ENCODE measurements at regions not wholly inside any gene's neighbourhood (a gene's known extent, or its start where the extent isn't known, plus 50 kb on each side); places are given as distances from the start of the nearest gene placed in this dataset.

DNA sequence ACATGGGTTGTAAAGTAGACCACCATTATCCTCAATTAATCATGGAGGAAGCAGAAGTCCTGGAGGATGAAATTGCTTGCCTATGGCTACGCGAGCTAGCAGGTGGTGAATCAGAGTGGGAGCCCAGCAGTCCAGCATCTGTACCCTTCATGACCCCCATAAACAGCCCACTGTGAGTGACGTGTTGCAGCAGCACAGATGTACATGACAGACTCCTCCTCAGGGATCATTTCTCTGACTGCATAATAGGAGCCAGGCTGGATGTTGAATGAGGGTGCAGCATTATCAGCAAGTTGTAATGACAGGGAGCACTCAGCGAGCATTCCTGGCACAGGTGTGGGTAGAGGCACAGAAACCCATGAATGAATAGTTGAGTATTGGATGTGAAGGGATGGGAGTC, 339.3 kb downstream of the MYCN start:
- DNase-seq (ENCODE audit: low read depth in 2 of 2): no peak

DNA sequence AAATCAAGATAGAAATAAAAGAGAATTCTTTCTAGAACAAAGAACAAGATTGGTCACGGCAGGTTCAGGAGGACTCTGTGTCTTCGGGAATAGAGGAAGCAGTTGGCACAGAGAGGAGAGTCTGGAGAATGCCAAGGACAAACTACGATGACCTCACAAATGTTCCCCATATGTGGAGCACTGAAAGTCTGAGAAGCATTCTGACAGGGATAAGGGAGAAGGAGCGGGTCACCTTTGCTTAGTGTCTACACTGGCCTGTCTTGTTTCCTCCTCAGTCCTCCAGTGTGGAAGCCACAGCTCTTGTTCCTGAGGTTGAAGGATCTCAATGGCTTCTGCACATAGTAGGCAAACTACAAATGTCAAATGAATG, 338.8 kb downstream of the MYCN start:
- DNase-seq (ENCODE audit: low read depth in 2 of 2): no peak

DNA sequence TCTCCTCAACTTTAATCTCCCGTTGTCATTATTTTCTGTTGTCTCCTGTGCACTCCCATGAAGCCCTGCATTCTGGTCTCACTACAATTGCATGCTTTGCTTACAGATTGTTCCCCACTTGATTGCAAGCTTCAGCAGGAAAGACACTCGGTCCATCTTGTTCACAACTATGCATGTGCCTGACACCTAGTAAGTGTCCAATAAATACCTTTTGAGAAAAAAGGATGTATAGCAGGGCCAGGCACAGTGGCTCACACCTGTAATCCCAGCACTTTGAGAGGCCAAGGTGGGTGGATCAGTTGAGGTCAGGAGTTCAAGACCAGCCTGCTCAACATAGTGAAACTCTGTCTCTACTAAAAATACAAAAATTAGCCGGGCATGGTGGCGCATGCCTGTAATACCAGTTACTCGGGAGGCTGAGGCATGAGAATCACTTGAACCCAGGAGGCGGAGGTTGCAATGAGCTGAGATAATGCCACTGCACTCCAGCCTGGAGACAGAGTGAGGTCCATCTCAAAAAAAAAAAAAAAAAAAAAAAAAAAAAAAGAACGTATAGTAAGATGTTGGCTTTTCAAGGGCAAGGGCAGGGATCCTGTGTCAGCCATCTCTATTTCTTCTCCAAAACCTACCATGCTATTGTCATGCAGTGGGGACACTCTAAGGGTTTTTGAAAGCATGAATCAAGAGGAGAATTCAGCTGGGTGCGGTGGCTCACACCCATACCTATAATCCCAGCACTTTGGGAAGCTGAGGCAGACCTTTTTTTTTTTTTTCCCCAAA, 338.3 kb downstream of the MYCN start:
- DNase-seq (ENCODE audit: low read depth in 2 of 2): no peak

DNA sequence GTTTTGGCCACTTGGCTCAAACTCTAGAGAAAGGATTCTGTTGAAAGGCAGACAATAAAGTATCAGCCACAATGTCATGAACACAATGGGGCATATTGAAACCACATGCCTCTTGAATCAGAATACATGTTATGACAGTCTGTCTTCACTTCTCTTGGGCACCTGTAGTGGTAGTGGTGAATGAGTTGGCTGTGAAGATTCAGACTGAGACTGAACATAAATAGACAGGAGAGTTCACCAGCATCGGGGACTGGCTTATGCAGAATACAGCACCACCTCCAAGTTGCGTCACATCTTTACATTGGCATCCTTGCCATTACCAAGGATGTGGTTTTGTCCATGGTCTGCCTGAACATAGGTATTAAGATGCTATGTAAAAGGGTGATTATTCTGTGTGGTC, 336.8 kb downstream of the MYCN start:
- DNase-seq (ENCODE audit: low read depth in 2 of 2): no peak

DNA sequence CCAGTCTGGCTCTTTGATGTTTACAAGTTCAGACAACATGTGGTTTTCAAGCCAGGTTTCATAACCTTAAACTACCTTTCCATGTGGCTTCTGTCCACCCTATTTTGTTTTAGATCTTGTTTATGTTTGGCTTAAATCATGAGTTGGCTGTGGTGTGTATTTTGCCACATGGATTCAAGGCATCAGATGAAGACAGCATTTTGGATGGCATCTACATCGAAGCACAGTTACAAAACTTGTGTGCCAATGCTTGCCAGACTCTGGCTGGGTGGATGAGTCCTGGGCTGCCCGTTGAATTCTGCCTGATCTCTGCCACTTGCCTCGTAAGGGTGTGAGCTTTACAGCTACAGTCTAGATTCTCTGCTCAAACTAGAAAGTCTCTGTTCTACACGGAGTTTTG, 335.3 kb downstream of the MYCN start:
- DNase-seq (ENCODE audit: low read depth in 2 of 2): no peak

DNA sequence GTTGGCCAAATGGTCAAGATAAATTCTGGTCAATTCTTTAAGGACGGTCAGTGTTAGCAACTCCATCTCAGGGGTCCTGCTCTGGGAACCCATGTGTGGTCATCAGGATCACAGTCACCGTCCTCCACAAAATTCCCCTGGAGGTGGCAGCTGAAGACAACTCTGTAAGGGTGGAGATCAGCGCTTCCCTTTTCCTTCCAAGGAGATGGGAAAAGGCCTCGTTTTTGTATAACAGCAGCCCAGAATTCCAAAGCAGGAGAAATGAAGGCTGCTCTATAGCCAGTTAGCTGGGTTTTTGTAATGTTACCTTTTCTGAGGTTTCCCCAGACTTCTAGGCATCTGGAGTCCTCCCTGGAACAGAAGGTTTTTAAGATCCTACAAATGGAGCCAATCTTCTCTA, 334.8 kb downstream of the MYCN start:
- DNase-seq (ENCODE audit: low read depth in 2 of 2): no peak

DNA sequence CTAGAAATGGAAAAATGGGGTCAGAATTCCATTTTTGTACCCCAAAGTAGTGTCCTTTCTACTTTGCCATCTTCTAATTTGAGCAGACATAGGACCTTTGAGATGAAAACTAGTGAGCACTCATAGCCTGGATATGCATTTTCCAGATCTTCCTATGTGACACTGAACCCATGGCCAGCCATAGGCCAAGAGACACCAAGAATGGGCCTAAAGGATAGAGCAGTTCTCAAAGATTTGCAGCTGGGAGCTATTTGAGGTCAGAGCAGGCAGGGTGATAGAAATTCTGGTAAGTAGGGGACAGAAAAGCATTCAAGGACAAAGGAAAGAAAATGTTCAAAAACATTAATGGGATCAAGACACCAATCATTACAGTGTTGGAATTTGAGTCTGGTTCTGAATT, 332.8 kb downstream of the MYCN start:
- no peak for DNase-seq (ENCODE audit: low read depth in 2 of 2)

DNA sequence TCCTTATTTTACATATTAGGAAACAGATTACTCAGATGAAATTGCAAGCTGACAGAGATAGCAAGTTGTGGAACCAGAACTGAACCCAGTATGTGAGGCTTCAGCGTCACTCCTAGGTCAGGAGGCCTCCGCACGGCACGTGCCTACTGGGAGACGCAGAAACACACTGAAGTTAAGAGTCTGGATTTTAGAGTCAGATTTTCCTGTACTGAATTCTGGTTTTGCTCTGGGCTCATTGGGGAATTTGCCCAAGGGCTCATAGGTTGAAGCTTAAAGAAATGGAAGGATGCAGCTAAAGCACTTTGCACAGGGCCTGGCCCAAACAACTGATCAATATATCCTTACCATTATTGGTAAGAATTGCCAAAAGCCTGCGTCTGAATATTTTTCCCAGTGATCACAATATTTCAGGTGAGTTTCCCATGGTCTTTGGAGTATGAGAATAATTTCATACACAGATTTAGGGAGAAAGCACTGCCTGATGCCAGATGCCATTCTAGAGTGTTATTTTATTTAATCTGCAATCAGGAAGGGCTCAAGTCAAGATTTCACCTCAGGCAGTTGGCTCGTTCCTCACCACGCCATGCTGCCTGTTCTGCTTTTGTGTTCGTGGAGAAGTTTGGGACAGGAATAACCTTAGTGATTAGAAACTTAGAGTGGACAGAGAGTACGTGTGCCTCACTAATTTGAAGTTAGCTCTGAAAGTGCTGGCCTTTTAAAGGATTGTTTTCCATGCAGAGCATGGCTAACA, 331.9 kb downstream of the MYCN start:
- no peak for DNase-seq (ENCODE audit: low read depth in 2 of 2)

DNA sequence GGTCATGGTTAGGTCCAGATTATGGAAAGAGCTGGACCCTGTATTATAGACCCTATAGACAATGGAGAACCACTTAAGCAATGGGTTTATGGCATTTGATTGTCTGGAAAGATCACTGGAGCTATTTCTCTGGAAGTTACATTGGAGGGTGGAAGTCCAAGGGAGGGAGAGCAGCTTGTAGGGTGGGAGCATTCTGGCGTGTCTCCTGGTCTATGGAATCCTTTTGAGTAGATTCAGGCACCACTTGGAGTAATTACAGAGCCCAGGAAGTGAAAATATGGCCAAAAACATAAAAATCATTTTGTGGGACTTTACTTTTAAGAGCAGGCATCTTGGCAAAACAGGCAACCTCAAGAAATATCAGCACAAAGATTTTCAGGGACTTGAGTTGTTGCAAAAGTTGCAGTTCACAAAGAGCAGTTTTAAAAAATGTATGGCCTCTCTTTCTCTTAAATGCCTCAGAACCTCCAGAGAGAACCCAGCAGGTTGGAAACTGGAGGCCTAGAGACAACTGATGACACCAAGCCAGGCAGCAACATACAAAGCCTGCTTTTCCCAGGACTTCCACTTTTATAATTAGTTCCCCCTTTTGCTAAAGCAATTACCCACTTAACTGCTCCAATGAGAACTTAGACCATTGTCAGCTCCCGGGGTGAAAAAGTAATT, 331.0 kb downstream of the MYCN start:
- no peak for DNase-seq (ENCODE audit: low read depth in 2 of 2)

DNA sequence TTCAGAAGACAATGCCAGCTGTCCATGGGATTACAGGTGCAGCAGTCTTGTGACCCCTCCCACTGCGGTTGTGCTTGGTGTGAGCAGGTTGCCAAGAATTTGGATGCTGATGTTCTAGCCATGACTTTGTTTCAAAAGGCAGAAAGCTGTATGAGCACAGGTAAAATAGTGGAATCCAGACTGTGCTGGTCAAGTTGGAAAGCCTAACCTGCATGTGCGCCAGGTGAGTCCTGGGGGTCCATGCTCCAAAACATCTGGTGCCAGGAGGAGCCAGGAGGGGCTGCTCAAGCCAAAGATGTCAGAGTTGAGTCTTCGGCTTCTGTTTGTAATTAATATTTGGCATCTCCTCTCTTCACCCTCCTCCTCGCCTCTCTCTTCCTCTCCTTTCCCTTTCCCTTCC, 330.1 kb downstream of the MYCN start:
- DNase-seq (ENCODE audit: low read depth in 2 of 2): no peak

DNA sequence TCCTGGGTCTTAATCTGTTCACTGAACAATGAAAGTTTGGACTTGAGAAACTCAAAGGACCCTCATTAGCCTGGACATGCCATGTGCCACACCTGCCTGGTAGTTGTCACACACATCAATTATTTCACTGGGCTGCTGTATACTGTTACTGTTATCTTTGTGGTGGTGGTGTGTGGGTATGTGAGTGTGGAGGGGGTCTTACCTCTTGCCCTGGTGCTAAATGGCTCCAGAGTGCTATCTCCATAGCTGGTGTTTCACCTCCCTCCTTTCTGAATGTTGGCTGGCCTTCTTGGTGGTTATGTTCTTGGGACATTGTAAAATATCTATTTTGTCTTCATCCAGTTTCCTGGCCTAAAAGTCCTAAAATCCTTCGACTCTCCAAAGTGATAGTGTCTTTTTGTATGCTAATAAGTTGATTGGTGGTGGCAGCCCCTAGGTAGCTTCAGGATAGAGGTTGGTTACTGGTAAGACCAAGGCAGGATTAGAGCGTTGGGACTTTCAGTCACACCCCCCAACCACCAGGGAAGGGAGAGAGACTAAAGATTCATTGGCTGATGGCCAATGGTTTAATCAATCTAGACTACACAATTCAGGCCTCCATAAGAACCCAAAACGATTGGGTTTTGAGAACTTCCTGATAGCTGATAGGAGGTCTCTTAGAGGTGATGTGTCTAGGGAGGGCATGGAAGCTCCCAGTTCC, 328.1 kb downstream of the MYCN start:
- no peak for DNase-seq (ENCODE audit: low read depth in 2 of 2)

DNA sequence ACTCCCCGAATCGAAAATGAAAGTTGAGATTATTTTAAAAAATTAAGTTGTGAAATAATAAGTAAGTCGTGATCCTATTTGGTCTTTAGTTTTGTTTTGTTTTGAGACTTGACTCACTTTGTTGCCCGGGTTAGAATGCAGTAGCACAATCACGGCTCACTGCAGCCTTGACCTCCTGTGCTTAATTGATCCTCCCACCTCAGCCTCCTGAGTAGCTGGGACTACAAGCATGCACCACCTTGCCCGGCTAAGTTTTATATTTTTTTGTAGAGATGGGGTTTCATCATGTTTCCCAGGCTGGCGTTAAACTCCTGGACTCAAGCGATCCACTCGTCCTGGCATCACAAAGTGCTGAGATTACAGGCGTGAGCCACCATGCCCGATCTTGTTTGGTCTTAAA, 326.2 kb downstream of the MYCN start:
- no peak for DNase-seq (ENCODE audit: low read depth in 2 of 2)

DNA sequence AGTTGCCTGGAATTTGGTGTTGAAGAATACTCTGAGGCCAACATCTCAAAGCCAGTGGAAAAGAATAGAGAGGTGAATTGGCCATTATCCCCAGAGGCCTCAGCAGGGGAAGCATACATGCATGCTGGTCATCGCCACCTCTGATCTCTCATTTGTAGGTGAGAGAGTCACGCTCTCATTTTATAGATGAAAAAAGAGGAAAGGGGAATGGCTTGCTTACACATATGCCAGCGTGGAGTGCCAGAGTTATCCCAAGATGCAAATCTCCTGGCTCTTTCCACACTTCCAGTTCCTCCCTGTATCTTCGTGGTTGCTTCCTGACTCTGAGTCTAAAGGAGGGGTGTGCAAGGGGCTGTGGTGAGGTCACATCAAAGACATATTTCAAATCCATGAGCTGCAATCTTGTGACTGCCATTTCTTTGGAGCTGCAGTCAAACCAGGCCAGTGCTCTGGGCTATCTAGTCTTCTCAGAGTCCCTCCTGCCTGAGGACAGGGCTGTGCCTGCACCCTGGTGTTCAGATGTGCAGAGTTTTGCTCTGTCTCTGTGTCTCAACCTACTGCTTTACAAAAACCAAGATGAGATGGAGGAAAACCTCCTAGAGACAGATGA, 324.7 kb downstream of the MYCN start:
- DNase-seq (ENCODE audit: low read depth in 2 of 2): no peak

DNA sequence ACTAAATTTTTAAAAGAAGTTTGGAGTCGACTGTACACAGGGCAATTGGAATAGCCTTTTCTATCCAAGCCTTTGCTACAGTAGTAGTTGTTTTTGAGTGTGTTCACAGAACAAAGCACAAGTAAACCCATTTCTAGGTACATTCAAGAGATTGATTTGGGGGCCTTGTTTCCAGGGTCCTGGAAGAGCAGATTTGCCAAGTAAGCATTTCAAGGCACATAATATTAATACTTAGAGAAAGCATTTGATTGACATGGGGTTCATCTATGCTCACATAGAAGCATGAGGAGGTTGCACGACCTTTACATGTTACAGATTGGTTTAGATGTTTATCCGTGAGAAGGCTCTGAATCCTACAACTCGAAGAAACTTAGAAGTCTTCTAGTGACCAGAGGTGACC, 324.1 kb downstream of the MYCN start:
- no peak for DNase-seq (ENCODE audit: low read depth in 2 of 2)

DNA sequence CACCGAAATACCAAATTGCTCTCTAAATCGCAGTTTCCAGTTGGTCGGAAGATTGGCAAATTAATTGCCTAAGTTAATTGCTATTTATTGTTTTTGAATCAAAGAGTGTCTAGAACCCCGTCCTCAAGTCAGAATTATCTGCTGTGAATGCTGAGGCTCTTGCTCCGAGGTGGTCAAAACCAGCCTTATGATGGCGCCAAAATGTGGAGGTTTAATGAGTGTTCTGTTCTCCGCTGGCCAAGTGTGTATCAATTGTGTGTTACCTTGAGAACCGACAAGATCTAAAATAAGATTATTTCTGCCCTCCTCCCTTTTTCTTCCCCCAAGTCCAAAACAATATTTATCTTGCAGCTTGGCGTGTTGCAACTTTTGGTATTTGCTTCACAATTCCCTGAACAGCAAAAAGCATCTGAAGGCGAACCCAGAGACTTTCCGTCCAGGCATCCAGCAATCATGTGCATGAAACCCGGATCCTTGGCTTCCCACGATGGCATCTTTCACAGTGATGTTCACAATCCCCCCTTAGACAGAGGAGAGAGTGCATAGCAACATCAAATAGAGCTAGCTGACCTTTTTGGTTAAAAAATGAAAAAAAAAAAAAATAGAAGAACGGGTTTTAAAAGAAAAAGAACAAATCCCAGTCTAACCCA, 323.0 kb downstream of the MYCN start:
- DNase-seq (ENCODE audit: low read depth in 2 of 2): no peak

DNA sequence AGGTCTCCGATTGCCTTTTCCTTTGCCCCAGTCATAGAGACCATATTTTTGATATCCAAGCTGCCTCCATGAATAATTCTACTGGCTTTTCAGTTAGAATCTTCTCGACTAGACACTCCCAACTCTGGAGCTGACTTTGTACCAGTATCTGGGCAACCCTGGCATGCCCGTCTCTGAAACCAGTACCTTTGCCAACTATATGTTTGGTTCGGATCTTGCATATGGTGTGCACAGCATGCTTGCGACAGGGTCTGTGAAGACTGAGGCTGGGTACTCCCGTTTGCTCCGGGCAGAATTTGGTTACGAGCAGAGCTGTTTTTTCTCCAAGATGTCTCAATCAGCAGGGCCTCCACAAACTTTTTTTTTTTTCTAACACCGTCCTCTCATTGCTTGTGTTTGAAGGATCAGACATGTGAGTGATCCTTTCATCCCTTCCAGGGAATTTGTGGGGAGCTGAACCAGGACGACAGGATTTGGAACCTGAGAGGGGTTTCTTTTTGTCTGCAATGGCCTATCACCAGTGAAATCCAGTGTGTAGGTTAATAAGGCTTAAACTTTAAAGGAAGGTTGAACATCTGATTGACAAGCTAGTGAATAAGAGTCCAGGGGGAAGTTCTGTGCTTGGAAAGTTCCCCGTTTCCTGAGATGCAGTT, 322.3 kb downstream of the MYCN start:
- DNase-seq (ENCODE audit: low read depth in 2 of 2): no peak

DNA sequence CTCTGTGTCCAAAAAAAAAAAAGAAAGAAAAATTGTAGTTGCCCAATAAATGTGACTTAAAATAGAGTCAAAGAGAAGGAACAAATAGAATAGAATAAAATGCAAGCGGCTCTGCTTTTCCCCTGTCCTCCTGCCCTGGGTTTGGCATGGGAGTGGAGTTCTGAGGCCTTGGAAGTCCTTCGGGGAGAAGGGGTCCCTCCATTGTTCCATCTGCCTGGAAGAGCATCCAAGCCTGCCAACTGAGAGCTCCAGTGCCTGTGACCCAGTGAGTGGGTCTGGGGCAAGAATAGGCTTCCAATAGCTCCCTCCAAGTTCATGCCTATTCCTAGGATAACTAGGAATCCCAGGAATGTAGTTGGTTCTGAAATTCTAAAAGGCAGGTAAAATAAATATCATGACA, 321.4 kb downstream of the MYCN start:
- no peak for DNase-seq (ENCODE audit: low read depth in 2 of 2)

DNA sequence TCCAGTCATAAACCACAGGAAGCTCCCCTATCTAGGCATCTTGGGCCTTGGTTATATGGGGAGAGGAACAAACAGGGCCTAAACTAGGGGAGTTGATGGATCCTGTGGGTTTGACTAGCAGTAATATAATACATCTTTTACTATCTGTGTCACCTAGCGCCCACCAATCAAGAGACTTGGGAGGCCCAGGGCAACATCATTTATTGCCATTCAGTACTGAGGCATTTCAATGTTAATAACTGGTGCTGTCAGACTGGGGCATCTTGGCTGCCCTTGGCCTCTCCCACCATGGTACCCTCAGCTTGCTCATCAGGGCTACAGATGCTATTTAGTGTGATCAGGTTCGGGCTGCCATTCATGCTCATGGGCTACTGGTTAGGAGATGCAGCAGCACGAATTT, 320.7 kb downstream of the MYCN start:
- no peak for DNase-seq (ENCODE audit: low read depth in 2 of 2)

DNA sequence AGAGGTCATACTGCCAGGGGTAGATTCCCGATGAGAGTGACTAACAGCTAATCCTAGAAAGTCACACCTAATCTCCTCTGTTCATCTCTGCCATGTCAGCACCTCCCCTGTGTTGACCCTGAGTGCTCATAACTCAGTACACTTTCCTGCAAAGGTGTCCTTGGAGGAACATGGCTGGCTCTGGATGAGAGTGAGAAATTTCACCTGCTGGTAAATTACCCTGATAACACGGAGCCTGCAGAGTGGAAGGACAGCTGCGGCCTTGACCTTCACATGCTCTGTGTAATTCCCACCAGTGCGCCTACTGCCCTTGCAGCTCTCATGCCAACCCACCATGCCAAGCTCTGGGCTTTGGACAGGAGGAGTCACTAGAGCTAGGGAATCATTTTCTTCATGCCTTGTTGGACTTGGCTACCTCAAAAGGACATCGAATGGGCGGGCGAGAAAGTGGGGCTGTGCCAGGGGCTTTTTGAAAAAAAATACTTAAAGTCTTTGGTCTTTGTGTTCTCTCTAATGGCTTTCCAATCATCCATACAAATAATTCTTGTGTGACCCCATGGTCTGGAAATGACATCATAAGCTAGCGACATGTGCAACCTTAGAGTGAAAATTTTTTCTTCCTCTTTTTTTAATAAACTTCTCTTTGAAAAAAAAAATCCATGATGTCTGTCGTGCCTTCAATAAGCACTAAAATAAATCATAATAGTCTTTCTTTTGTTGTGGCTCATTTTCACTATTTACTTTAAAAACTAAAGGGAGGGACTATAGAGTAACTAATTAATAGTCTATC, 319.9 kb downstream of the MYCN start:
- no peak for DNase-seq (ENCODE audit: low read depth in 2 of 2)

DNA sequence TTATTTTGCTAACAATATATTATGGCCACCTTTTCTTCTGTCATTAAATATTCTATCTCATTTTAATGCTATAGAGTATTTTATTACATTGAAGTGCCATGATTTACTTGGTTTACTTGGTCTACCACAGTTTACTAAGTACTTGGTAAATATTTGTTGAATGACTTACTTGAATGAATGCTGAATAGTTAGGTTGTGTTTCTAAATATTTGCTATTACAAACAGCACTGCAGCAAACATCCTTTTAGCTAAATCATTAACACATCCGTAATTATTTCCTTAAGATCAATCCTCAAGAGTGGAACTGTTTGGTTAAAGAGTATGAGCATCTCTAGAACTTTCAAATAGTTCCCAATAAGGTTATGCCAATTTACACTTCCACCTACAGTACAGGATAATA, 318.7 kb downstream of the MYCN start:
- no peak for DNase-seq (ENCODE audit: low read depth in 2 of 2)
